SK-N-MC (cell line): ENCODE measurements at regions not wholly inside any gene's neighbourhood (a gene's known extent, or its start where the extent isn't known, plus 50 kb on each side); places are given as distances from the start of the nearest gene placed in this dataset.

ENCODE experiments used
- EZH2 ChIP-seq: fragments of 200-600 bp; sonication (generic); IDR thresholded peaks from one replicate; pipeline ENCODE4 v1.6.1; 2017; ENCODE audit warnings: antibody characterized with exemption
- POLR2AphosphoS5 ChIP-seq: IDR thresholded peaks from 2 replicates; pipeline ENCODE4 v1.6.1; 2012; ENCODE audit warnings: mild to moderate bottlenecking, low read depth, low read length, borderline replicate concordance

- TF ChIP-seq POLR2AphosphoS5 (no peak), EZH2 (no peak)
Observed at GRCh38 chr4:74544655-74545361, 99.9 kb downstream of the AREG start.
